GM18502 (cell line): ENCODE measurements at regions not wholly inside any gene's neighbourhood (a gene's known extent, or its start where the extent isn't known, plus 50 kb on each side); places are given as distances from the start of the nearest gene placed in this dataset.

ENCODE experiments used
- ATAC-seq: cut with Tn5 transposase; IDR thresholded peaks from one replicate; pipeline ENCODE4 v1.9.1; 2021; ENCODE audit warnings: mild to moderate bottlenecking; ENCODE audit not compliant: unreplicated experiment, poor library complexity

DNA sequence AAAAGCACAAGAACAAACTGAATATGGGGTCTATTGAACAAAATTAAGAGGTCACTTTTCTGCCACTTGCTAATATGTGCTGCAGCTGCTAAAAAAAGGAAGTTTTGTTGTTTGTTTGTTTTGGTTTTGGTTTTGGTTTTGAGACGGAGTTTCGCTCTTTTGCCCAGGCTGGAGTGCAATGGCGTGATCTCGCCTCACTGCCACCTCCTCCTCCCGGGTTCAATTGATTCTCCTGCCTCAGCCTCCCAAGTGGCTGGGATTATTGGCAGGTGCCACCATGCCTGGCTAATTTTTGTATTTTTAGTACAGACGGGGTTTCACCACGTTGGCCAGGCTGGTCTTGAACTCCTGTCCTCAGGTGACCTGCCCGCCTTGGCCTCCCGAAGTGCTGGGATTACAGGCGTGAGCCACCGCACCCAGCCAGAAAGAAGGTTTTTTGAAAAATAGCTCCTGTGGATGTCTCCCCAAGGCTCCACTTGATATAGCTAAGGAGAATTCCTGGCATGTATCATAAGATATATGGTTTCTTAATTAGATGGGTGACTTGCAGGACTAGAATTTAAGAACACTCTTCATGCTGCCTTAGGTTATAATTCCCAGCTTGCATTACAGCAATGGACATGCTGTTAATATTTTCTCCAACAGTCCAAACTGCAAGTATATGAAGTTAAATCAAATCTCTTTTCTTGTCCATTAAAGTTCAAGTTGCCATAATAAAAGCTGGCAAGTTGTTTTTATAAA is 237.6 kb upstream of the AMIGO2 start:
- ATAC-seq = peak; percentile 56

DNA sequence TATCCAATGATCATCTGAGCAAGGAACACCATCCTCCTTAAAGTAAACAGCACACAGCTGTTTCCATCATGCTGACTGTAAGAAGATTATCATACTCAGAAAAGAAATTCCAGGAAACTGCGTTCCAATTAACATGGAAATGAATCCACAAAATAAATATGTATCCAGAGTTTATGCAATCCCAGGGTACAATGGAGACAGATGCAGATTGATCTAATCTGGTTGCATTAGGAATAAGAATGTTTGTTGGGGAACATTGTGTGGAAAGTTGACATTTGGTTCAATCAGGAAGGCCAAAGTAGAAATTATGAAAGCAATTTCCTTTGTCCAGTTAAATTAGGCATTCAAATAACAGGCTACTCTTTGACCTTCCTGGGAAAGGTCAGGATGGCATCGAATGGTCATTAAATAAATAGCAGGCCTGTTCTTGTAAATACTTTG is 236.9 kb upstream of the AMIGO2 start:
- ATAC-seq = no peak

DNA sequence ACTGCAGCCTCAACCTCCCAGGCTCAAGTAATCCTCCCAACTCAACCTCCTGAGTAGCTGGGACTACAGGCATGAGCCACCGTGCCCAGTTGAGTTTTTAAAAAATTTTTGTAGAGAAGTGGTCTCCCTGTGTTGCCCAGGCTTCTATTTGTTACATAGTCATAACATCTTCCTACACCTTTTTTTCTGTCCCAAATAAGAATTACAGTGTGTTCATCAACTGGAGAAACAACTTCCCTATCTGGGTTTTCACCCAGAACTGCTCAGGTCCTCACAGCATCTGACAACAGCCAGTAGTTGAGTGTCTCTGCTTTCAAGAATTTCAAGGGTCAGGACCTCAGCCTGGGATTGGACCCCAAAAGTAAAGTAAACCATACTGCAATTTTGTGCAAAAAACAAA is 235.2 kb upstream of the AMIGO2 start:
- no peak for ATAC-seq

DNA sequence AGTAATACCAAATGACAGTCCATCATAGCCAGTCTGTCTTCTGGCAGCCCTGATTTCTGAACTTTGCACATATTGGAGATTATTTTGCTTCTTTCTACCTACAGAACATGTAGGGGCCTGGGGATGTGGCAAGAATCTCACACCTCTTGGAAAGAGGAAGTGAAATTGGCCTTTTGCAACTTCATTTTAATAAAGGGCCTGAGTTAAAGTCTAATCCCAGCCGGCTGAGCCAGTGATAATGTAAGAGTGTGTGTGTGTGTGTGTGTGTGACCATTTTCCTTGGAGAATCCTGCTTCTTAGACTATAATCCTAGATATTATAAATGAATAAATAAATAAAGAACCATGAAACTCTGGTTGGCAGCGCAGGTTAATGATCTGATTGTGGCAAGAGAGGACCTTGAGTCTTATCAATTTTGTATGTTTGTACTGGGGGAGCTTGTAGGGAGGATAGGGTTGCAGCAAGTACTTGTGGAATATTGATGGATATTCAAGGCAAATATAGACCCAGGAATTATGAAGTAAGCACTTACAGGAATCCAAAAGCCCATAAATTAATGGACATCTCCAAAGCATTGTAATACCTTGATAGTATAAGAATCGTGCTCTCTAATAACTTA is 233.2 kb upstream of the AMIGO2 start:
- peak; percentile 89 for ATAC-seq

DNA sequence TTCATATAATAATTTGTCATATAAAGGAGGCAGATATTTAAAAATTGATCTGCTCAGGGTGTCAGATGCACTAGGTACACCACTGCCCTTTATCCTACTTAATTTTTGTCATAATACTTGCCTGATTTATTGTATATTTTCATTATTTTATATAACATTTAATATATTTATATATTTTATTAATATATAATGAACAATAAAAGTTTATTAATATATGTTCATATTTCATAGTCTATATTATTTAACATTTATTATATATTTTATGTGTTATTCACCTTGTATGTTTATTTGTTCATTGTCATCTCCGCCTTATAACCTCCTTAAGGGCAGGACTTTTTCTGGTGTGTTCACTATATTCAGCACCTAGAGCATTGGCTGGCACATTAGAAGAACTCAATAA is 232.4 kb upstream of the AMIGO2 start:
- no peak for ATAC-seq

DNA sequence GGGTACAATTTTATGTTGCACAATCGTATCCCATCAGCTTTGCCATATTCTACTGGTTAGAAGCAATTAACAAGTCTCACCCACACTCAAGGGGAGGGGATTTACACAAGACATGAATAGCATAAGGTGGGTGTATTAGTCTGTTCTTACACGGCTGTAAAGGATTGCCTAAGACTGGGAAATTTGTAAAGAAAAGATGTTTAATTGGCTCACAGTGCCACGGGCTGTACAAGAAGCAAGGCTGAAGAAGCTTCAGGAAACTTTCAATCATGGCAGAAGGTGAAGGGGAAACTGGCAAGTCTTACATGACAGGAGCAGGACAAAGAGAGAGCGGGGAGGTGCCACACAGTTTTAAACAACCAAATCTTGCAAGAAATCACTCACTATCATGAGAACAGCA is 231.8 kb upstream of the AMIGO2 start:
- ATAC-seq = no peak

DNA sequence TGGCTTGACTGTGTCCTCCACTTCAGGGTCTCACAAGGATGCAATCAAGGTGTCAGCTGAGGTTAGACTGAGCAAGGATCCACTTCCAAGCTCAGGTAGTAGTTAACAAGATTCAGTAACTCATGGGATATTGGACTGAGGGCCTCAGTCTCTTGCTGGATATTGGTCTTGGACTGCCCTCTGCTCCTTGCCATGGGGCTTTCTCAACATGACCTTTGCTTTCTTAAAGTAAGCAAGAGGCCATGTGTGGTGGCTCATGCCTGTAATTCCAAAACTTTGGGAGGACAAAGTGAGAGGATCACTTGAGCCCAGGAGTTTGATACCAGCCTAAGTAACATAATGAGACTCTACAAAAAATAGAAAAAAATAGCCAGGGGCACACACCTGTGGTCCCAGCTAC is 231.3 kb upstream of the AMIGO2 start:
- ATAC-seq = no peak

DNA sequence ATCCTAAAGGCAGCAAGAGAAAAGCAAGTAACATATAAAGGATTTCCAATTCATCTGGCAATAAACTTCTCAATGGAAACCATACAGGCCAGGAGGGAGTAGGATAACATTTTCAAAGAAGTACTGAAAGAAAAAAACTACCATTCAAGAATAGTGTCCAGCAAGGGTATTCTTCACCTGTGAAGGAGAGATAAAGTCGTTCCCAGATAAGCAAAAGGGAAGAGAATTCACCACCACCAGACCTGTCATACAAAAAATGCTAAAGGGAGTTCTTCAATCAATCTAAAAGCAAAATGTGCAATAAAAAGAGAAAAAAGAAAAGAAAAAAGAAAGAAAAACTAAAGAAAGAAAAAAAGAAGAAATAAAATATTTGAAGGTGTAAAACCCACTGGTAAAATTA is 228.9 kb upstream of the AMIGO2 start:
- ATAC-seq = no peak

DNA sequence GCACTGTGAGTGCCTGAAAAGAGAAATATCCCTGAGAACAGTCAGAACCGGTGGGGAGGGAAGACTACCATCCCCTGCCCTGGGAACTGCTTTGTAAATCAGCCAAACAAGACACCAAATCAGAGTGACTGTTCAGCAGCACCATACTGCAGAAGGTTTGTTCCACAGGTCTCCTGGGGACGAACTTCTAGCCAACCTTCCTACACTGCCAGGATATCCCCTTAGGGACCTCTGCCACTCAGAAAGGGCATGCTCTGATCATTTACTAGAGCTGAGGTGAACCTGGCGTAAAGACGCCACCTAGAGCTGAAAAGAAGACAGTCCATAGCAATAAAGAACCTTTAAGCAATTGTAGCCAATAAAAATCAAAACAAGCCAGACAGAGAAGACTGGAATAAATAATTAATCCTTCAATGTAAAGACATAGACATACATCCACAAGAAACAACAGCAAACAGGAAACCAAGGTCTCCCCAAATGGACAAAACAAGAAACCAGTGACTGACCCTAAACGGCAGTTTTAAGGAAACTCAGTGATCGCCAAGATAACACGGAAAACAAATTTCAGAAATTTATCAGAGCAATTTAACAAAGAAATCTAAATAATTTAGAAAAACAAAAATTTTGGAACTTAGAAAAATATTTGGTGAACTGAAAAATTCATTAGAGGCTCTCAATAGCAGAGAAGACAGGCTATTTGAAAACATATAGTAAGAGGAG is 228.1 kb upstream of the AMIGO2 start:
- ATAC-seq = peak; percentile 88

DNA sequence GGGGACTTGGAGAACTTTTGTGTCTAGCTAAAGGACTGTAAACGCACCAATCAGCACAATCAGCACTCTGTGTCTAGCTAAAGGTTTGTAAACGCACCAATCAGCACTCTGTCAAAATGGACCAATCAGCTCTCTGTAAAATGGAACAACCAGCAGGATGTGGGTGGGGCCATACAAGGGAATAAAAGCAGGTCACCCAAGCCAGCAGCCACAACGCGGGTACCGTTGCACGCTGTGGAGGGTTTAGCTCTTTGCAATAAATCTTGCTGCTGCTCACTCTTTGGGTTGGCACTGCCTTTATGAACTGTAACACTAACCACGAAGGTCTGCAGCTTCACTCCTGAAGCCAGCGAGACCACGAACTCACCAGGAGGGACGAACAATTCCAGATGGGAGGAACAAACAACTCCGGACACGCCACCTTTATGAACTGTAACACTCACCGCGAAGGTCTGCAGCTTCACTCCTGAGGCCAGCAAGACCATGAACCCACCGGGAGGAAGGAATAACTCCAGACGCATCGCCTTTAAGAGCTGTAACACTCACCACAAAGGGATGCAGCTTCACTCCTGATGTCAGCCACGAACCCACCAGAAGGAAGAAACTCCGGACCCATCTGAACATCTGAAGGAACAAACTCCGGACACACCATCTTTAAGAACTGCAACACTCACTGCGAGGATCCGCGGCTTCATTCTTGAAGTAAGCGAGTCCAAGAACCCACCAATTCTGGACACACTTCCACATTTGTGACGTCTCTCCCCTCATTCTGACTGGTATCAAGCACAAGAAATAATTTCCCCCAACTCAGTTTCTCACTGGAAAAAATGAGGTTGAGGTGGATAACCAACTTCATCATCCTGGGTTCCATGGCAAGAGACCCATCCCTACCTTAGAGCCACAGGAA is 227.3 kb upstream of the AMIGO2 start:
- peak; percentile 34 for ATAC-seq

DNA sequence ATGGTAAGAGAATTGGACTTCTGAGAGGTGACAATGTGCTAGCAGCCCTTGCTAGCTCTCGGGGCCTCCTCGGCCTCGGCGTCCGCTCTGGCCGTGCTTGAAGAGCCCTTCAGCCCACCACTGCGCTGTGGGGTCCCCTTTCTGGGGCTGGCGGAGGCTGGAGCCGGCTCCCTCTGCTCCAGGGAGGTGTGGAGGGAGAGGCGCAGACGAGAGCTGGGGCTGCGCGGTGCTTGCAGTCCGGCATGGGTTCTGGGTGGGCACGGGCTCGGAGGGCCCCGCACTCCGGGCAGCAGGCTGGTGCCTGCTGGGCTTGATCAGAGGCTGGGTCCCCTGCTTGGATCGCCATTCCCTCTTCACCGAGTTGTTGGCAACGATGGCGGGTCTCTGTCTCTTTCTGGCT is 226.4 kb upstream of the AMIGO2 start:
- no peak for ATAC-seq

DNA sequence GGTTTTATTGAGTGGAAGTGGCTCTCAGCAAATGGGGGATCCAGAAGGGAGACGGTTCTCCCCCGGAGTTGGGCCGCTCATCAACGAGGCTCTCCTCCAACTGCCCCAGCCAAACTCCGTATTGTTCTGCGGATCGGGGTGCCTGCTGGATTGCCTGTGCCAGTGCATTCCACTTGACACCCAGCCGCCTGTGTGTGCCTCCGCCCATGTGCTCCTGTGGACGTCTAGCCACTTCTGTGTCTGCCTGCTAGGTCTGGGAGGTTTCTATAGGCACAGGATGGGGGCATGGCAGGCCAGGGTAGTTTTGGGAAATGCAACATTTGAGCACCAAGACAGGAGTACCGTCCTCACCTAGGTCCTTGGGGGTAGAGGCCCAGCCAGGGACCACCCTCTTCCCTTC is 225.7 kb upstream of the AMIGO2 start:
- ATAC-seq = no peak

DNA sequence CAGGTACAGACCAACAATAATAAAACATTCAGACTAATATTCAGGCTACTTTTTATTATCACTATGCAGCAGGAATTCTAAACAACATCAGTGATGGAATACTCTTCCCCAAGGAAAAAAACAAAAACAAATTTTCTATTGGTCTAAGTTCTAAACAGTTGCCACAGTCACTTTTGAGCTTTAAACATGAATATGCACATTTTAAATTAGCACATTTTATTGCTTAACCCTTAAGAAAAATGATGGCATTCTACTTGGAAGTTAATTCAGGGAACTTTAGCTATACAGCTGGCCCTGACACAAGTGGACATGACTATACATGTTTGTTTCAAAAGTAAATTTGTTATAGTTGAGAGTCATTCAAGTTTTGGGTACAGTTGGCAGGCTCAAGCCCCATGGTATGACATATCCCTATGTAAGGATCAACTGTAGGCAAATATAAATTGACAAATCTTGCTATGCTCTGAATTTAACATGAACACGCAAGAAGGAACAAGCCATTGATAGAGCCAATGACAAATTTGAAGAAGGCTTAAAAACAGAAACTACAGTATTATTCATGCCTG is 224.3 kb upstream of the AMIGO2 start:
- ATAC-seq = no peak

DNA sequence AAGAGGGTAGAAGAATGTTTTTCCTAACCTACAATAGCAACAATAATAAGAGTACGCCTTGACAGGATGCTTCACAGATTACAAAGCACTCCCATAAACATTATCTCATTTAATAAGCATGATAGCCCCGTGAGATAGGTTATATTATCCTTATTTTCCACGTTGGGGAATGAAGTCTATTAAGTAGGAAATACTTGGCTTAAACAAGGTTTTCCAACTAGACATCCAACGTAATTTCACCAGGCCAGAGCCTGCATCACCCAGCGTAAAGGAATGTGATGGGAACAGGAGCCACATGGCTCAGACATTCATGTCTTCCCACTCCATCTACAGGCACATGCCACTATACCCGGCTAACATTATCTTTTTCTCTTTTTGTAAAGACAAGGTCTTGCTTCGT is 223.4 kb upstream of the AMIGO2 start:
- no peak for ATAC-seq

DNA sequence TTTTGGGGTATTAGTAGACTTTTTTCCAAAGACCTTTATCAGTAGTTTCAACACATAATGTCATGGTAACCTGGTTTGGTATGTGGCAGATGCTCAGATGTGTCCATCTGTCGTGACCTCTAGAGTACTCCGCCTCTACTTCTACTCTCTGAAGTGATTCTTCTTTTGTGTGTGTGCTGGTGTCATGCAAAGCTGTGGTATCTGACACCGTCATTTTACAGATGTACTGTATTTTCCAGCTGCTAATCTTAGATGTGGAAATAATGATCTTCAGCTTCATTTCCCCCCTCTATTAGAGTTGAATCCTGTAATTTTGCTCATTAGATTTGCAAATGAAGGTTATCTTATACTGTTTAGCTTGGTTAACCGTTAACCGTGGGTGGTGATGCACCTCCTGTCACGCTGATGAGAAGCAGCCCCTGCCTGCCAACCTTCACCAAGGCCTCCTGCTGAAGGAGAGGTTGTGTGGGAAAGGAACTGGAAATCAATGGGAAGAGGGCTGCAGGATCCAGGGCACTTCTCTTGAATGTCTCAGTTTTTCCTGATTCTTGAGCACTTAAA is 222.4 kb upstream of the AMIGO2 start:
- no peak for ATAC-seq

DNA sequence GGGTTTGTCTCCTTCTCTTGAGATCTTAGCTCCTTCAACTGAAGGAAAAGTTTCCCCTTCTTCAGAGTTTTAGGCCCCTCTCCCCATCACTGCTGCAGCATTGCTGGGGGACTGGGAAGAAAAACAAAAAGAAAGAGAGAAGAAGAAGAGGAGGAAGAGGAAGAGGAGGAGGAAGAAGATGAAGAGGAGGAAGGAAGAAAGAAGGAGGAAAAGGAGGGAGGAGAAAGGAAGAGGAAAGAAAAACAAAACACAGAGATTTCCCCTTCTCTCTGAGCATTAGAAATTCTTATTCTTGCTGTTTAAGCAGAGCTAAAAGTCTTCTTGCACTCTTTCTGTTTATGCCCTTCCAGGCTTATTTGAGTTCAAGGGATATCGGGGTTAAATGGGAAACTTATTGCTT is 219.8 kb upstream of the AMIGO2 start:
- ATAC-seq = no peak

DNA sequence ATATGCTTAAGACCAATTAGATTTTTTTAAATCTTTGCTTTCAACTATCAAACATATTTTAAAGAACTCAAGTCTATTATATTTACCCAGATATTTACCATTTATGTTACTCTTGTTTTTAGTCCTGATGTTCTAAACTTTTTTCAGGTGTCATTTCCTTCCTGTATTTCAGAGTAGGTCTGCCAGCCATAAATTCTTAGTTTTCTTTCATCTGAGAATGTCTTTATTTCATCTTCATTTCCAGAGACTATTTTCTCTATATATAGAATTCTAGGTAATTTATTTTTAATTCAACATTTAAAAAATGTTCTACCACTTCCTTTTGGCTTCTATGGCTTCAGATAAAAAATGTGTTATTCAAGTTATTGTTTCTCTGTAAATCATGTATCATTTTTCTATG is 218.2 kb upstream of the AMIGO2 start:
- ATAC-seq = no peak

DNA sequence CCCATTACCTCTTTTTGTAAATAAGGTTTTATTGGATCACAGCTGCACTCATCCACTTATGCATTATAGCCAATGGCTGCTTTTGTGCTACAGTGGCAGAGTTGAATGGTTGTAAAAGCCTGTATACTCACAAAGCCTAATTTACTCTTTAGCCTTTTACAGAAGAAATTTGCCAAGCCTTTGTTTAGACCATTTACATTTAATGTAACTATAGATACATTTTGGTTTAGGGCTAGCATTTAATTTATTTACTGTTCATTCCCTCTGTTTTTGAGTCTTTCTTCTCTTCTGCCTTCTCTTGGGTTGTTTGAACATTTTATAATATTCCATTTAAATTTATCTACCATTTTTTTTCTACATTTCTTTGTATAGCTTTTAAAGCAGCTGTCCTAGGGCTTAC is 217.1 kb upstream of the AMIGO2 start:
- ATAC-seq = no peak

DNA sequence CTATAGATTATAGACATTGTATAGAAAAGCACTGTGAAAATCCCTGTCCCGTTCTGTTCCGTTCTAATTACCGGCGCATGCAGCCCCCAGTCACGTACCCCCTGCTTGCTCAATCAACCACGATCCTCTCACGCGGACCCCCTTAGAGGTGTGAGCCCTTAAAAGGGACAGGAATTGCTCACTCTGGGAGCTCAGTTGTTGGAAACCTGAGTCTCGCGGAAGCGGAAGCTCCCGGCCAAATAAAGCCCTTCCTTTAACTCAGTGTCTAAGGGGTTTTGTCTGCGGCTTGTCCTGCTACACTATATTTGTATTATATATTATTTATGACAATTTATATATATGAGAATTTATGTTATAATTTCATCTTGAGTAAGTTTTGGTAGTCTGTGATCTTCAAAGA is 213.6 kb upstream of the AMIGO2 start:
- no peak for ATAC-seq

DNA sequence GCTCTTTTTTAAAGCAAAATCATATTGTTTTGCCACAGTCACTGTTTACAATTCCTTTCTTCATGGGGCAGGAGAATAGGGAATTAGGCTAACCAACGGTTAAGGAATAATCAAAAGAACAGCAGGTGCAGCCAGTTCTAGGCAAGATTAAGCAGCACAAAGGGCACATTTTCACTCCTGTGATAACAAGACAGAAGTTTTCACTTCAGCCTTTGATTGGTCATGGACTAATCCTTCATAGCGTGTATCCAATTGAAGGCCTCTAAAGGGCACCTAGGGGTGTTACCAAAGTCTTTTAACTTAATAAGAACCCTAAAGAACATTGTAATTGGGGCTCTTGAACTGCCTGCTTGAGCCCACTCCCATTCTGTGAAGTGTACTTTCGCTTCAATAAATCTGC is 206.9 kb upstream of the AMIGO2 start:
- ATAC-seq = no peak
